IMR-90 (cell line): ENCODE measurements at regions not wholly inside any gene's neighbourhood (a gene's known extent, or its start where the extent isn't known, plus 50 kb on each side); places are given as distances from the start of the nearest gene placed in this dataset.
A peak's percentile ranks its signal among the peaks of the same experiment; 100 is the strongest.

Experiments used
- ATAC-seq: fragments of 200-7000 bp; cut with Tn5 transposase; 2 replicates; pipeline ENCODE4 v1.9.1; 2020; ENCODE audit warnings: low read depth, mild to moderate bottlenecking, moderate library complexity
- BruUV-seq: library from RNA; stranded (reverse); fragments of 400-500 nt; replicated peaks from 2 replicates; lab custom pipeline; 2021; lab: Mats Ljungman, UMichigan
- CTCF ChIA-PET: fragments of 300-600 bp; formaldehyde crosslinking; extraction: SDS; loops from one replicate; lab custom pipeline; 2021; ENCODE audit warnings: antibody characterized with exemption; lab: Yijun Ruan, JAX
- POLR2A ChIA-PET: fragments of 300-600 bp; sonication (Branson Sonifier 250); formaldehyde crosslinking; loops from one replicate; lab custom pipeline; 2022; ENCODE audit warnings: antibody characterized with exemption; ENCODE audit not compliant: unreplicated experiment; lab: Charles Lee
- DNase-seq: peaks from one replicate; pipeline ENCODE4 v3.0.0; 2013
- H2AFZ ChIP-seq: replicated peaks from 2 replicates; pipeline ENCODE3; 2013; ENCODE audit warnings: low read length, mild to moderate bottlenecking; ENCODE audit not compliant: poor library complexity
- H2AK5ac ChIP-seq: 2 replicates; pipeline ENCODE4 v1.6.1; 2013; ENCODE audit warnings: low read depth, low read length, inconsistent platforms
- H2AK9ac ChIP-seq: replicated peaks from 2 replicates; pipeline ENCODE3; 2013; ENCODE audit warnings: mild to moderate bottlenecking, low read depth, low read length, moderate library complexity; ENCODE audit not compliant: poor library complexity
- H2BK120ac ChIP-seq: 2 replicates; pipeline ENCODE4 v1.6.1; 2013; ENCODE audit warnings: low read depth, low read length, inconsistent platforms
- H2BK15ac ChIP-seq: 3 replicates; pipeline ENCODE4 v1.6.1; 2013; ENCODE audit warnings: low read depth, low read length, inconsistent platforms
- H2BK20ac ChIP-seq: 2 replicates; pipeline ENCODE4 v1.6.1; 2013; ENCODE audit warnings: low read depth, mild to moderate bottlenecking, inconsistent platforms, low read length, moderate library complexity
- H2BK5ac ChIP-seq: 2 replicates; pipeline ENCODE4 v1.6.1; 2013; ENCODE audit warnings: mild to moderate bottlenecking, low read depth, low read length, inconsistent platforms; ENCODE audit not compliant: poor library complexity, severe bottlenecking
- H3K14ac ChIP-seq: replicated peaks from 2 replicates; pipeline ENCODE4 v1.6.1; 2013; ENCODE audit warnings: low read depth, low read length, inconsistent platforms
- H3K18ac ChIP-seq: 2 replicates; pipeline ENCODE4 v1.6.1; 2013; ENCODE audit warnings: low read depth, low read length, control low read depth
- H3K23ac ChIP-seq: 2 replicates; pipeline ENCODE4 v1.6.1; 2013; ENCODE audit warnings: low read depth, low read length, inconsistent platforms
- H3K27ac ChIP-seq: 2 replicates; pipeline ENCODE4 v1.5.1; 2013; ENCODE audit warnings: mild to moderate bottlenecking, control low read depth, low read length; ENCODE audit not compliant: insufficient read depth
- H3K27me3 ChIP-seq: 2 replicates; pipeline ENCODE4 v1.6.1; 2013; ENCODE audit warnings: low read length; ENCODE audit not compliant: control insufficient read depth, insufficient read depth
- H3K36me3 ChIP-seq: 2 replicates; pipeline ENCODE4 v1.6.1; 2013; ENCODE audit warnings: low read length, mixed read lengths; ENCODE audit not compliant: control insufficient read depth, insufficient read depth
- H3K4ac ChIP-seq: 2 replicates; pipeline ENCODE4 v1.6.1; 2013; ENCODE audit warnings: low read depth, low read length, inconsistent platforms
- H3K4me1 ChIP-seq: 2 replicates; pipeline ENCODE4 v1.6.1; 2013; ENCODE audit warnings: low read length, mixed read lengths; ENCODE audit not compliant: control insufficient read depth, insufficient read depth
- H3K4me2 ChIP-seq: 2 replicates; pipeline ENCODE4 v1.6.1; 2013; ENCODE audit warnings: low read depth, mild to moderate bottlenecking, control low read depth, low read length, moderate library complexity
- H3K4me3 ChIP-seq: 2 replicates; pipeline ENCODE4 v1.5.1; 2013; ENCODE audit warnings: low read depth, mild to moderate bottlenecking, control low read depth, low read length, moderate library complexity; ENCODE audit not compliant: insufficient read depth
- H3K56ac ChIP-seq: 2 replicates; pipeline ENCODE4 v1.6.1; 2013; ENCODE audit warnings: low read length, inconsistent platforms; ENCODE audit not compliant: insufficient read depth; ENCODE audit errors: extremely low read depth
- H3K79me1 ChIP-seq, 2 experiments: 2 replicates each; pipeline ENCODE4 v1.6.1; 2013; ENCODE audit warnings: low read length in 2 of 2, inconsistent platforms in 1 of 2, low read depth in 1 of 2
- H3K9ac ChIP-seq: 2 replicates; pipeline ENCODE4 v1.6.1; 2013; ENCODE audit warnings: low read depth, low read length, control low read depth
- H3K9me1 ChIP-seq: 2 replicates; pipeline ENCODE4 v1.6.1; 2013; ENCODE audit warnings: low read length, inconsistent platforms; ENCODE audit not compliant: insufficient read depth
- H3K9me3 ChIP-seq: 2 replicates; pipeline ENCODE4 v1.6.1; 2013; ENCODE audit warnings: low read length; ENCODE audit not compliant: control insufficient read depth, insufficient read depth
- H4K20me1 ChIP-seq: 2 replicates; pipeline ENCODE4 v1.6.1; 2013; ENCODE audit warnings: low read length, inconsistent platforms; ENCODE audit not compliant: insufficient read depth
- H4K5ac ChIP-seq: 2 replicates; pipeline ENCODE4 v1.6.1; 2013; ENCODE audit warnings: mild to moderate bottlenecking, low read depth, low read length, control low read depth
- H4K8ac ChIP-seq, 2 experiments: 2 replicates each; pipeline ENCODE4 v1.6.1; 2013; ENCODE audit warnings: low read depth in 2 of 2, low read length in 2 of 2, control low read depth in 1 of 2, inconsistent platforms in 1 of 2
- H4K91ac ChIP-seq: 2 replicates; pipeline ENCODE4 v1.6.1; 2013; ENCODE audit warnings: low read depth, low read length, inconsistent platforms; ENCODE audit not compliant: insufficient read depth
- BHLHE40 ChIP-seq: fragments of 150-350 bp; IDR thresholded peaks from 2 replicates; pipeline ENCODE4 v1.6.1; 2016; ENCODE audit warnings: mild to moderate bottlenecking, low read depth, low read length
- RCOR1 ChIP-seq: IDR thresholded peaks from 2 replicates; pipeline ENCODE4 v1.6.1; 2012; ENCODE audit warnings: mild to moderate bottlenecking, low read length, improper control_type of control experiment; ENCODE audit not compliant: insufficient replicate concordance
- WGBS, 2 experiments: methylation state at CpG; one replicate each; pipeline versions ENCODE4 v1.1.5 to v1.1.7; 2013; ENCODE audit warnings: missing lambda C conversion rate in 2 of 2; ENCODE audit not compliant: insufficient read length in 1 of 2; ENCODE audit errors: extremely low coverage in 2 of 2; 5-methylcytosine and 5-hydroxymethylcytosine counted together
- dilution Hi-C: fragments of 300-500 bp; cut with HindIII; formaldehyde crosslinking; loops from one replicate; pipeline ENCODE4 v1.14.3; 2018; ENCODE audit warnings: low sequenced_read_pairs; ENCODE audit not compliant: unreplicated experiment
- in situ Hi-C: fragments of 300-500 bp; cut with MboI; formaldehyde crosslinking; loops from 3 replicates; pipeline ENCODE4 v1.14.3; 2019; ENCODE audit warnings: low sequenced_read_pairs, inconsistent platforms, mixed read lengths
- intact Hi-C: fragments of 100-400 bp; cut with micrococcal nuclease; formaldehyde crosslinking; loops from 2 replicates; pipeline ENCODE4 v1.10.0; 2022

DNA sequence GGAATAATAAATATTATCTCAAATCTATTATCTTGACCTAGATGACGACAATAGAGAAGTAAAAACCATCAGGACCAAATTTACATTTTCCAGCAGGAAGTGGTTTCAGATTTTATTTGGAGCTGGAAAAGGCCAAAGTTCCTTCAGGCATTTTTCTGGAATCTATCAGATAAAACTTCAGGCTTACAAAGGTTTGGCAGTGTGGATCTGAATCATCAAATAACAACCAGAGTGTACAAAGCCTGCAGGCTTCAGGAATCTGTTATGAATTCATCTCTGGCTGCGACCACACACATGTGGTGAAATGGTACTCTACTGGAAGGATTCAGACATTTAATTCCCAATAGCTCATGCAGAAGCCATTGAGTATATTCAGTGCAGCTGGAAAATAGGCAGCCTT, 726.4 kb upstream of the GRAMD2B start:
- Histone ChIP-seq H2AFZ (no peak overlapping the region), H3K4me2 (no peak overlapping the region), H4K8ac (no peak overlapping the region), H3K56ac (no peak overlapping the region), H2AK9ac (no peak overlapping the region), H2BK15ac (no peak overlapping the region), H3K4ac (no peak overlapping the region), H3K36me3 (no peaks in the 10 kb centered on the region), H3K18ac (no peak overlapping the region), H3K9me3 (no peaks in the 10 kb centered on the region), H3K9me1 (no peaks in the 10 kb centered on the region), H3K4me1 (peaks cover 3% of the 10 kb centered on the region; the same call in 1 of the 2 replicates), H4K91ac (no peak overlapping the region), H2BK20ac (no peak overlapping the region), H3K27ac (no peak overlapping the region), H4K5ac (no peak overlapping the region), H2AK5ac (no peak overlapping the region), H2BK120ac (no peak overlapping the region), H4K20me1 (no peaks in the 10 kb centered on the region), H3K14ac (no peak overlapping the region), H2BK5ac (no peak overlapping the region), H3K27me3 (no peaks in the 10 kb centered on the region), H3K4me3 (no peak overlapping the region), H3K23ac (no peak overlapping the region), H3K9ac (no peak overlapping the region), H3K79me1 (no peaks in the 10 kb centered on the region)
- CTCF ChIA-PET = interaction anchor here (0.8 kb wide), 1 partner anchor 11 kb away, joined by 4 read pairs; no protein-coding TSS in a partner anchor
- WGBS, 2 experiments = no CpG with 5 or more reads among the region's 2 CpGs
- BruUV-seq = no TSS peak
- intact Hi-C loops = no loop called here
- TF ChIP-seq RCOR1 = no peak
- TF ChIP-seq BHLHE40 = no peak
- ATAC-seq (peak; percentile 91), DNase-seq (peak; percentile 87)
- dilution Hi-C loops = no loop called here
- POLR2A ChIA-PET = no interaction called here
- in situ Hi-C loops = no loop called here
